GM18502 (cell line): ENCODE measurements at regions not wholly inside any gene's neighbourhood (a gene's known extent, or its start where the extent isn't known, plus 50 kb on each side); places are given as distances from the start of the nearest gene placed in this dataset.
A peak's percentile ranks its signal among the peaks of the same experiment; 100 is the strongest.
"Not testable (repeated sequence)": the region's sequence is repeated elsewhere in the genome, so short reads cannot be mapped to it uniquely, and the experiment has no call there.

ENCODE experiments used
- ATAC-seq: cut with Tn5 transposase; IDR thresholded peaks from one replicate; pipeline ENCODE4 v1.9.1; 2021; ENCODE audit warnings: mild to moderate bottlenecking; ENCODE audit not compliant: unreplicated experiment, poor library complexity

DNA sequence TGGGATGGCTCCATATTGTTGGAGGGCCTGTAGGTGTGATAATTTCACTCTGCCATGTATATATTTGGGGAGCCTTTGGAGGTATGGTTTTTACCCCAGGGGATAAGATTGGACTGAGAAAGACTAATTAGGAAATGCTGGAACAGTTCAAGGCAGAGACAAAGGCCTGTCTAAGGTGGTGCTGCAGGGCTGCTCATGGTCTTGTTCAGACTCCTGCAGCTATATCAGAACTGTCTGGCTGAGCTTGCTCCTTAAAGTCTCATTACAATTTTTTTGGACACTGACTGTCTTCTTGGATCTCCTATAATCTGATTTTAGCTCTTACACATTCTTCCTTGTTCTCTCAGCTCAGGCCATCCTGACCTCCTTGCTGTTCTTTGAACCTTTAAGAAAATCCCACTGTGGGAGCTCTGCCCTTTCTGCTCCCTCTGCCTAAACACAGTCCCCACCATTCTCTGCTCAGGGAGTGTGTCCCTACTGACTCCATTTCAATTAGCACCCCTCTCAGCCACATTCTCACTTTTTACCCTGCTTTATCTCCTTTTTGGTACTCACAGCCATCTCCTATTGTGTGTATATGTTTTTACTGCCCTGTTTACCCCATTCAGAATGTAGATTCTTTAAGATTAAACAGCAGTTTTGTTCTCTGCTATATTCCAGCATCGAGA is 468.7 kb upstream of the FANCL start:
- no peak for ATAC-seq

DNA sequence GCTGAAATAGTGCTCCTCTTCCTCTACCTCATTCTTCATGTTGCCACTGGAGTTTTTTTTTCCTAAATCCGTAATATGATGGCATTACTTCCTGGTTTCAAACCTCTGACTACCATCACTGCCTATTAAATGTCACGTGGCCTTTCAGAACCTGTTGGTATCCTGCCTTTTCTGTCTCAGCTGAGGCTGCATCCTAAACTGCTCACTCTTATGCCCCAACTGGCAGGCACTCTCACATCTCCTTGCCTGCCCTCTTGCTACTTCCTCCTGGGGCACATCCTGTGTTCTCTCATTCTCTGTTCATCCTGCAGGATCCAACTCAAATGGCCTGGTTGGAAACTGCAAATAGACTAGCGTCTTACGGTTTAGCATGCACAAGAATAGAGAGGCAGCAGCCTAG is 468.1 kb upstream of the FANCL start:
- no peak for ATAC-seq

DNA sequence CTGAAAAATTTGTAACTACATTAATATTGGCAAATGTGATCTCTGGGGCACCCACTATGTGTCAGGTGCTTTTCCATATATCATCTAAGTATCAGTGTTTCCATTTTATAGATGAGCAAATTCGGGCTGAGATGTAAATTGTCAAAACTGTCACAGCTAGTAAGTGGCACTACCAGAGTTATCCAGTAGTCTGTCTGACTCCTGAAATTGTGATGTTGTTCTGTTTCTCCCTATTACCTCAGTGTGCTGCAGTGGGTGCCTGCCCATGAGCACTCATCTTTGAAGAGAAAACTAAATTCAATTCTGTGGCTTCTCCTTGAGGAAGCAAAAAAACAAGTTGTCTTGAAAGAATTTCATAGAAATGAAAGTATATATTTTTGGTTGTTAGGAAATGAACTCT is 467.4 kb upstream of the FANCL start:
- peak; percentile 44 for ATAC-seq

GRCh38 chr2:58702302-58702885 is 461.3 kb upstream of the FANCL start:
- no peak for ATAC-seq

GRCh38 chr2:58701688-58702301 is 460.7 kb upstream of the FANCL start:
- ATAC-seq = peak; percentile 73

DNA sequence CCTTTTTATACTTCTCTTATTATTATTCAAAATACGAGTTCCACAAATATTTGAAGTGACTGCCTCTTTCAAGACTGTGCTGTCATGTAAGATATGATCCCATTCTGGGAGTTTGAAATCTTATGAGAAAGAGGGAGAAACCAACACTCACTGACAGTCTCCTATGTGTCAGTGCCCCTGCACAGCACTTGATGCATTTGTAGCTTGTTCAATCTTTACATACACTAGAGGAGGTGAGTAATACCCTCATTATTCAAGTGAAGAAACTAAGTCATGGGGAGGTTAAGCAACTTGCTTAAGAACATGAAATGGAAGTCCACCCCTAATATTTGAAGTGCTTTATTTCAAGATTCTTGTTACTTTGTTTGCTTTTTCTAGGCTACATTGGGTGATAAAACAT is 459.5 kb upstream of the FANCL start:
- no peak for ATAC-seq

DNA sequence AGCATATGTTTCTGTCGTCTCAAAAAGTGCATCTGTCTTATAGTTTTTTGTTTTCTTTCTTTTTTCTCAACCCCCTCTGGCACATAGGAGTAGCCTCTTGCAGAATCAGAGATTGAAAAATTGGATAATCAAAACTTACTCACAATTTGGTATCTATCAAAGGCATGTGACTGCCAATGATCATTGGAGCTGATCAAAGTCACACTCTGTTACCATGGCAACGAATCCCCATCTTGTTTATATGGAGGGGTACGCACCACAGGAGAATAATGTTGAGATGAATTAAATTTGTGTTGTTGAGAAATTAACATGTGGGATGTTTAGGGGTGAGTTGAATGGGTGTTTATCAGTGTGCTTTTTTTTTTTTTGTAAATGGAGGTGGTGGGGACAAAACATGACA is 458.3 kb upstream of the FANCL start:
- ATAC-seq = no peak

DNA sequence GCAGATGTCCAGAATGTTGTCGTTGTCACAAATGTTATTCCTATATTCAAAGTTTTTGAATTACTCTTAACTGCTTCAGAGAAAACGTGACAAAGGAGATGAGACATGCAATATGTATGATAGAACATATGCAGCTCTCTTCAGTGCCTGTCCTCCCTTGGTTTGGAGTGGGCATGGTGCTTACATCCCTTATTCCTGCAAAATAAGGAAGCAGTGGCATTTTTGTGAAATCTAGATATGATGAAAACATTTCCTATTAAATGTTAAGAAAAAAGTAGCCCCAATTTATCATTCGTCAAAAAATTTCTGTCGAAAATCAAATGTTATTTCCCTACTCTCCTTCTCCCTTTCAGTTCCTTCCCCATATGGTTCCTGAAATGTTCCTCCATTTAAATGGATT is 457.5 kb upstream of the FANCL start:
- ATAC-seq = no peak

- not testable (repeated sequence) for ATAC-seq
Measured at GRCh38 chr2:58694114-58694513, 453.0 kb upstream of the FANCL start.

GRCh38 chr2:58691041-58691440 is 449.9 kb upstream of the FANCL start:
- ATAC-seq = not testable (repeated sequence)

- no peak for ATAC-seq
Measured at GRCh38 chr2:58688813-58689212, 447.7 kb upstream of the FANCL start.

- ATAC-seq = peak; percentile 79
Measured at GRCh38 chr2:58686776-58687175, 445.7 kb upstream of the FANCL start.

- ATAC-seq = no peak
Measured at GRCh38 chr2:58680755-58681310, 439.7 kb upstream of the FANCL start.

GRCh38 chr2:58677748-58678147 is 436.6 kb upstream of the FANCL start:
- no peak for ATAC-seq

- ATAC-seq = no peak
Measured at GRCh38 chr2:58671675-58672074, 430.6 kb upstream of the FANCL start.

DNA sequence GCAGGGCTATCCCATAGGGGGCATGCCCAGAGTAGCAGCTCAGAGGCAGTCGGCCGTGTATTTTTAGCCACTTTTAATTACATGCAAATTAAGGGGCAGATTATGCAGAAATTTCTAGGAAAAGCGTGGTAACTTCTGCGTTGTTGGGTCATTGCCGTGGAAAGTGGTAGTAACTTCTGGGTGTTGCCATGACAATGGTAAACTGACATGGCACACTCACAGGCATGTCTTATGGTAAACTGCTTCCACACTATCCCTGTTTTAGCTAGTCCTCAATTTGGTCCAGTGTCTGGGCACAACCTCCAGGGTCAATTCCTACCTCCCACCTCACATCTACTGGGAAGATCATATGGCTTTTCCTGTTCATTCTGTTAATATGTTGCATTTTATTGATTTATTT is 428.9 kb upstream of the FANCL start:
- no peak for ATAC-seq

DNA sequence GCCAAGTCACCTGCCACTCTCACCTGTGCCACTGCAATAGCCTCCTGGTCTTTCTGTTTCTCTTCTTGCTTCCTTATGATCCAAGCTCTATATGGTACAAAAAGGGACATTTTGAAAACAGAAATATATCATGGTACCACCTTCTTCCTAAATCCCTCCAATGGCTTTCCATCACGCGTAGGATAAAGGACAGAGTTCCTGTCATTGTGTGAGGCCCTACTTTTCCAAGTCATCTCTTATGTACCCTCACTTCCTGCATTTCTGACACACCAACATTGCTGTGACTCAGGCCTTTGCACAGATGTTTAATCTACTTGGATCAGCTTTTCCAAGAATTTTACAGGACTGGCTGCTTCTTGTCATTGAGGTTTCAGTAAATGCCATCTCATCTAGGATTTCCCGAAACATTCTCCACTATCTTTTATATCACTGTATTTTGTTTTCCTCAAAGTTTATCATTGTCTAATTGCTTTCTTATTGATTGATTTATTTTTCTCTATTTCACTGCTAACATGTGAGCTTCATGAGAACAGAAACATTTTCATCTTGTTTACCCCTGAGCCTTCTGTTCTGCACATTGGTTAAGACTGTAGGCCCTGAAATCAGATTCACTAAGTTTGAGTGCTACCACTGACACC is 426.1 kb upstream of the FANCL start:
- no peak for ATAC-seq

- ATAC-seq = no peak
Measured at GRCh38 chr2:58666323-58666970, 425.3 kb upstream of the FANCL start.

DNA sequence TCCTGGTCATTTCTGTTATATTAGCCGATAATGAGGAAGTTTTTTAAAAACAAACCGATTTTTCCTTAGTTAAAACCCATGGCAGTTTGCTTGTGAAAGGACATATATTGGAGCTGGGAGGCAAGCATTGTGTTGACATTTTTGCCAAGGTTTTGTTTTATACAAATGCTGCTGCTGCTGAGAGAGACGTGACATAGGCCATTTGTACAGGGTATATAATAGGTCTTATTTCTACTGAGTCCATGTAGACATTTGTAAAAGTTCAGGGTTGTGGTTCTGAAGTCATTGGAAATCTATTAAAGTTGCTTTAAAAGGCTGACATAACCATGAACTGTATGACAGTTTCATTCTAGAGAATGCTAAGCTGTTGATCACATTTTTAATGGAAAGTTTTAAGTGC is 424.0 kb upstream of the FANCL start:
- ATAC-seq = no peak

DNA sequence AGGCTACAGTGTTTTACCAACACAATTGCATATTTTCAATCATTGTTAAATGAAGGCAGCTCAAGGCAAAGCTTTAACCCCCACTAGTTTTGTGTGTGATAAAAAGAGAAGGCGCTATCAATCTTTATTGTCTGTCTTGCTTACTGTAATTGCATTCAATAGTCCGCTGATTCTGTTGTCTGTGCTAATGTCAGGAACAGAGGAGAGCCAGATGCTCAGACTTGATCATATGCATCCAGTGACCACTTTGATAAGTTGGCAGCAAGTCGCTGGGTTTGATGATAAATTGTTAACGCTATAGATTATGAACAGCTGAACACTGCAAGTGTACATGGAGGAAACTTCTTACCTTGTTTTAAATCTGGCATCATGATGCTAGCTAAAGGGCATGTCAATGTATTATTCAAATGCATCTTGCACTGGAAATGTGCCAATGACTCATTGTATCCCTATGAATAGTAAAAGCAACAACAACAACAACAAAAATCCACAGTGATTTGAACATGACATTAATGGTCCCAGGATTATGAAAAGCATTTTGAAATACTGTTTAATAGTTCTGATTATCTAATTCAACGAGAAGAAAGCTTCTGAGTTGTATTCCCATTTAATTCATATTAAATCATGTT is 423.5 kb upstream of the FANCL start:
- ATAC-seq = no peak
